ENCODE measurements at regions not wholly inside any gene's neighbourhood (a gene's known extent, or its start where the extent isn't known, plus 50 kb on each side); places are given as distances from the start of the nearest gene placed in this dataset.

DNA sequence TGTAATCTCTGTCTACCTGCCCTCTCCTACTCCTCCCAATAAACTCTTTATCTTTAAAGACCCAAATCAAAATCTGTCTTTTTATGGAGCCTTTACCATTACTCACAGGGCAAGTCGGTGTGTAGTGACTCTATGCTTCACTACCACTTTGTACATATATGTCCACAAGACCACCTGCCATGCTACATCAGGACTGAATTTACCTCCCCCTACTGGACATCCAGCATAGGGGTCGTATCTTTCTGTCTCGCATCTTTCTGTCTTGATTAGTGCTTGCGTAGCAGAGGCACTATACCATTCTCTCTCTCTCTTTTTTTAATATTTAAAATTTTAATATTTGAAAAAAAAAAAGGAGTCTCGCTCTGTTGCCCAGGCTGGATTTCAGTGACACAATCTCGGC lies 587.5 kb downstream of the SOX5 start:
- TF ChIP-seq, protein P1, sequence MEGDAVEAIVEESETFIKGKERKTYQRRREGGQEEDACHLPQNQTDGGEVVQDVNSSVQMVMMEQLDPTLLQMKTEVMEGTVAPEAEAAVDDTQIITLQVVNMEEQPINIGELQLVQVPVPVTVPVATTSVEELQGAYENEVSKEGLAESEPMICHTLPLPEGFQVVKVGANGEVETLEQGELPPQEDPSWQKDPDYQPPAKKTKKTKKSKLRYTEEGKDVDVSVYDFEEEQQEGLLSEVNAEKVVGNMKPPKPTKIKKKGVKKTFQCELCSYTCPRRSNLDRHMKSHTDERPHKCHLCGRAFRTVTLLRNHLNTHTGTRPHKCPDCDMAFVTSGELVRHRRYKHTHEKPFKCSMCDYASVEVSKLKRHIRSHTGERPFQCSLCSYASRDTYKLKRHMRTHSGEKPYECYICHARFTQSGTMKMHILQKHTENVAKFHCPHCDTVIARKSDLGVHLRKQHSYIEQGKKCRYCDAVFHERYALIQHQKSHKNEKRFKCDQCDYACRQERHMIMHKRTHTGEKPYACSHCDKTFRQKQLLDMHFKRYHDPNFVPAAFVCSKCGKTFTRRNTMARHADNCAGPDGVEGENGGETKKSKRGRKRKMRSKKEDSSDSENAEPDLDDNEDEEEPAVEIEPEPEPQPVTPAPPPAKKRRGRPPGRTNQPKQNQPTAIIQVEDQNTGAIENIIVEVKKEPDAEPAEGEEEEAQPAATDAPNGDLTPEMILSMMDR (IDR thresholded peaks at IDR 0.05; ENCODE audit: low read depth, low read length, missing input control), result no peak
- TF ChIP-seq RAD21 (IDR thresholded peaks at IDR 0.05) (peak in 1 of 2 donors; percentile 17), RXRA (IDR thresholded peaks at IDR 0.05) (no peak)
- TF ChIP-seq, protein P2, sequence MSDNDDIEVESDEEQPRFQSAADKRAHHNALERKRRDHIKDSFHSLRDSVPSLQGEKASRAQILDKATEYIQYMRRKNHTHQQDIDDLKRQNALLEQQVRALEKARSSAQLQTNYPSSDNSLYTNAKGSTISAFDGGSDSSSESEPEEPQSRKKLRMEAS (IDR thresholded peaks at IDR 0.05), result no peak

Data from liver (tissue), 3 donors.